IMR-90 (cell line): ENCODE measurements at regions not wholly inside any gene's neighbourhood (a gene's known extent, or its start where the extent isn't known, plus 50 kb on each side); places are given as distances from the start of the nearest gene placed in this dataset.

Source experiments
- ATAC-seq: fragments of 200-7000 bp; cut with Tn5 transposase; 2 replicates; pipeline ENCODE4 v1.9.1; 2020; ENCODE audit warnings: low read depth, mild to moderate bottlenecking, moderate library complexity
- BruUV-seq: library from RNA; stranded (reverse); fragments of 400-500 nt; replicated peaks from 2 replicates; lab custom pipeline; 2021; lab: Mats Ljungman, UMichigan
- CTCF ChIA-PET: fragments of 300-600 bp; formaldehyde crosslinking; extraction: SDS; loops from one replicate; lab custom pipeline; 2021; ENCODE audit warnings: antibody characterized with exemption; lab: Yijun Ruan, JAX
- POLR2A ChIA-PET: fragments of 300-600 bp; sonication (Branson Sonifier 250); formaldehyde crosslinking; loops from one replicate; lab custom pipeline; 2022; ENCODE audit warnings: antibody characterized with exemption; ENCODE audit not compliant: unreplicated experiment; lab: Charles Lee
- DNase-seq: peaks from one replicate; pipeline ENCODE4 v3.0.0; 2013
- H2AFZ ChIP-seq: replicated peaks from 2 replicates; pipeline ENCODE3; 2013; ENCODE audit warnings: low read length, mild to moderate bottlenecking; ENCODE audit not compliant: poor library complexity
- H2AK5ac ChIP-seq: 2 replicates; pipeline ENCODE4 v1.6.1; 2013; ENCODE audit warnings: low read depth, low read length, inconsistent platforms
- H2AK9ac ChIP-seq: replicated peaks from 2 replicates; pipeline ENCODE3; 2013; ENCODE audit warnings: mild to moderate bottlenecking, low read depth, low read length, moderate library complexity; ENCODE audit not compliant: poor library complexity
- H2BK120ac ChIP-seq: 2 replicates; pipeline ENCODE4 v1.6.1; 2013; ENCODE audit warnings: low read depth, low read length, inconsistent platforms
- H2BK15ac ChIP-seq: 3 replicates; pipeline ENCODE4 v1.6.1; 2013; ENCODE audit warnings: low read depth, low read length, inconsistent platforms
- H2BK20ac ChIP-seq: 2 replicates; pipeline ENCODE4 v1.6.1; 2013; ENCODE audit warnings: low read depth, mild to moderate bottlenecking, inconsistent platforms, low read length, moderate library complexity
- H2BK5ac ChIP-seq: 2 replicates; pipeline ENCODE4 v1.6.1; 2013; ENCODE audit warnings: mild to moderate bottlenecking, low read depth, low read length, inconsistent platforms; ENCODE audit not compliant: poor library complexity, severe bottlenecking
- H3K14ac ChIP-seq: replicated peaks from 2 replicates; pipeline ENCODE4 v1.6.1; 2013; ENCODE audit warnings: low read depth, low read length, inconsistent platforms
- H3K18ac ChIP-seq: 2 replicates; pipeline ENCODE4 v1.6.1; 2013; ENCODE audit warnings: low read depth, low read length, control low read depth
- H3K23ac ChIP-seq: 2 replicates; pipeline ENCODE4 v1.6.1; 2013; ENCODE audit warnings: low read depth, low read length, inconsistent platforms
- H3K27ac ChIP-seq: 2 replicates; pipeline ENCODE4 v1.5.1; 2013; ENCODE audit warnings: mild to moderate bottlenecking, control low read depth, low read length; ENCODE audit not compliant: insufficient read depth
- H3K27me3 ChIP-seq: 2 replicates; pipeline ENCODE4 v1.6.1; 2013; ENCODE audit warnings: low read length; ENCODE audit not compliant: control insufficient read depth, insufficient read depth
- H3K36me3 ChIP-seq: 2 replicates; pipeline ENCODE4 v1.6.1; 2013; ENCODE audit warnings: low read length, mixed read lengths; ENCODE audit not compliant: control insufficient read depth, insufficient read depth
- H3K4ac ChIP-seq: 2 replicates; pipeline ENCODE4 v1.6.1; 2013; ENCODE audit warnings: low read depth, low read length, inconsistent platforms
- H3K4me1 ChIP-seq: 2 replicates; pipeline ENCODE4 v1.6.1; 2013; ENCODE audit warnings: low read length, mixed read lengths; ENCODE audit not compliant: control insufficient read depth, insufficient read depth
- H3K4me2 ChIP-seq: 2 replicates; pipeline ENCODE4 v1.6.1; 2013; ENCODE audit warnings: low read depth, mild to moderate bottlenecking, control low read depth, low read length, moderate library complexity
- H3K4me3 ChIP-seq: 2 replicates; pipeline ENCODE4 v1.5.1; 2013; ENCODE audit warnings: low read depth, mild to moderate bottlenecking, control low read depth, low read length, moderate library complexity; ENCODE audit not compliant: insufficient read depth
- H3K56ac ChIP-seq: 2 replicates; pipeline ENCODE4 v1.6.1; 2013; ENCODE audit warnings: low read length, inconsistent platforms; ENCODE audit not compliant: insufficient read depth; ENCODE audit errors: extremely low read depth
- H3K79me1 ChIP-seq, 2 experiments: 2 replicates each; pipeline ENCODE4 v1.6.1; 2013; ENCODE audit warnings: low read length in 2 of 2, inconsistent platforms in 1 of 2, low read depth in 1 of 2
- H3K9ac ChIP-seq: 2 replicates; pipeline ENCODE4 v1.6.1; 2013; ENCODE audit warnings: low read depth, low read length, control low read depth
- H3K9me1 ChIP-seq: 2 replicates; pipeline ENCODE4 v1.6.1; 2013; ENCODE audit warnings: low read length, inconsistent platforms; ENCODE audit not compliant: insufficient read depth
- H3K9me3 ChIP-seq: 2 replicates; pipeline ENCODE4 v1.6.1; 2013; ENCODE audit warnings: low read length; ENCODE audit not compliant: control insufficient read depth, insufficient read depth
- H4K20me1 ChIP-seq: 2 replicates; pipeline ENCODE4 v1.6.1; 2013; ENCODE audit warnings: low read length, inconsistent platforms; ENCODE audit not compliant: insufficient read depth
- H4K5ac ChIP-seq: 2 replicates; pipeline ENCODE4 v1.6.1; 2013; ENCODE audit warnings: mild to moderate bottlenecking, low read depth, low read length, control low read depth
- H4K8ac ChIP-seq, 2 experiments: 2 replicates each; pipeline ENCODE4 v1.6.1; 2013; ENCODE audit warnings: low read depth in 2 of 2, low read length in 2 of 2, control low read depth in 1 of 2, inconsistent platforms in 1 of 2
- H4K91ac ChIP-seq: 2 replicates; pipeline ENCODE4 v1.6.1; 2013; ENCODE audit warnings: low read depth, low read length, inconsistent platforms; ENCODE audit not compliant: insufficient read depth
- RAD21 ChIP-seq: IDR thresholded peaks from 2 replicates; pipeline ENCODE4 v1.6.1; 2012; ENCODE audit warnings: low read length, improper control_type of control experiment
- RFX5 ChIP-seq: IDR thresholded peaks from 2 replicates; pipeline ENCODE4 v1.8.0; 2012; ENCODE audit warnings: low read depth, mild to moderate bottlenecking, low read length, moderate library complexity
- WGBS, 2 experiments: methylation state at CpG; one replicate each; pipeline versions ENCODE4 v1.1.5 to v1.1.7; 2013; ENCODE audit warnings: missing lambda C conversion rate in 2 of 2; ENCODE audit not compliant: insufficient read length in 1 of 2; ENCODE audit errors: extremely low coverage in 2 of 2; 5-methylcytosine and 5-hydroxymethylcytosine counted together
- dilution Hi-C: fragments of 300-500 bp; cut with HindIII; formaldehyde crosslinking; loops from one replicate; pipeline ENCODE4 v1.14.3; 2018; ENCODE audit warnings: low sequenced_read_pairs; ENCODE audit not compliant: unreplicated experiment
- in situ Hi-C: fragments of 300-500 bp; cut with MboI; formaldehyde crosslinking; loops from 3 replicates; pipeline ENCODE4 v1.14.3; 2019; ENCODE audit warnings: low sequenced_read_pairs, inconsistent platforms, mixed read lengths
- intact Hi-C: fragments of 100-400 bp; cut with micrococcal nuclease; formaldehyde crosslinking; loops from 2 replicates; pipeline ENCODE4 v1.10.0; 2022

GRCh38 chr3:143188881-143189280 is 69.3 kb downstream of the CHST2 start:
- Histone ChIP-seq H3K9me1 (no peaks in the 10 kb centered on the region), H3K79me1 (no peaks in the 10 kb centered on the region), H3K27ac (no peak overlapping the region), H2AK9ac (no peak overlapping the region), H4K8ac (no peak overlapping the region), H4K20me1 (no peaks in the 10 kb centered on the region), H2AFZ (no peak overlapping the region), H3K56ac (no peak overlapping the region), H3K4ac (no peak overlapping the region), H3K27me3 (peaks cover 5% of the 10 kb centered on the region; the same call in 1 of the 2 replicates), H3K9me3 (no peaks in the 10 kb centered on the region), H3K4me2 (no peak overlapping the region), H4K5ac (no peak overlapping the region), H3K18ac (no peak overlapping the region), H3K23ac (no peak overlapping the region), H2BK15ac (no peak overlapping the region), H2AK5ac (no peak overlapping the region), H2BK120ac (no peak overlapping the region), H3K9ac (no peak overlapping the region), H4K91ac (no peak overlapping the region), H3K14ac (no peak overlapping the region), H3K4me3 (no peak overlapping the region), H3K4me1 (no peaks in the 10 kb centered on the region), H2BK5ac (no peak overlapping the region), H2BK20ac (no peak overlapping the region), H3K36me3 (no peaks in the 10 kb centered on the region)
- dilution Hi-C loops (no loop called here), in situ Hi-C loops (no loop called here), intact Hi-C loops (no loop called here)
- POLR2A ChIA-PET, result no interaction called here
- no peak for ATAC-seq
- 100% methylated on average over 1 of the region's 1 CpG; no CpG with 5 or more reads in 1 of the 2 experiments for WGBS, 2 experiments
- no TSS peak for BruUV-seq
- no peak for TF ChIP-seq RFX5
- TF ChIP-seq RAD21, result no peak
- CTCF ChIA-PET, result no interaction called here
- no peak for DNase-seq
